22Rv1 (cell line): ENCODE measurements at regions not wholly inside any gene's neighbourhood (a gene's known extent, or its start where the extent isn't known, plus 50 kb on each side); places are given as distances from the start of the nearest gene placed in this dataset.

Experiments
- H3K27ac ChIP-seq: fragments of 450-650 bp; 2 replicates; pipeline ENCODE4 v1.5.1; 2017
- ZFX ChIP-seq: fragments of 450-650 bp; IDR thresholded peaks from 2 replicates; pipeline ENCODE4 v1.6.1; 2017; ENCODE audit warnings: antibody characterized with exemption, borderline replicate concordance
- TF ChIP-seq, protein P1 (sequence below): fragments of 450-650 bp; IDR thresholded peaks from 2 replicates; pipeline ENCODE4 v1.5.1; 2017; ENCODE audit warnings: mild to moderate bottlenecking

DNA sequence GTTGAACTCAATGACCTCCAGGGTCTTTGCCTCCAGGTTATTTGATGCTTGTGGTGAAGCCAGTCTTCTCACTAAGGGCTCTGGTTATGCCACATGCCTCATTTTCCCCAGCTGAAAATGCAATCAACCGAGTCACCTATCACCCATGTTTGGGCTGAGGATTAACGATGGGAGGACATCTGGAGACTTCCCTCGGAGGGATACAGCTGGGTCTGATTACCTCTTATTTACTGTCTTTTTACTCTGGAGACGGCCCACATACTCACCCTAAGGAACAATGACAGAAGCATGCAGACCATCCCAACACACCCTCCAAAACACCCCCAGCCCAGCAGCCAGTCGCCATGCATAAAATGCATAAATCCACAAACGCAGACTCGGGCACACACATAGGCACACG lies 187.4 kb downstream of the OPA1 start:
- no peak for TF ChIP-seq ZFX
- TF ChIP-seq, protein P1, sequence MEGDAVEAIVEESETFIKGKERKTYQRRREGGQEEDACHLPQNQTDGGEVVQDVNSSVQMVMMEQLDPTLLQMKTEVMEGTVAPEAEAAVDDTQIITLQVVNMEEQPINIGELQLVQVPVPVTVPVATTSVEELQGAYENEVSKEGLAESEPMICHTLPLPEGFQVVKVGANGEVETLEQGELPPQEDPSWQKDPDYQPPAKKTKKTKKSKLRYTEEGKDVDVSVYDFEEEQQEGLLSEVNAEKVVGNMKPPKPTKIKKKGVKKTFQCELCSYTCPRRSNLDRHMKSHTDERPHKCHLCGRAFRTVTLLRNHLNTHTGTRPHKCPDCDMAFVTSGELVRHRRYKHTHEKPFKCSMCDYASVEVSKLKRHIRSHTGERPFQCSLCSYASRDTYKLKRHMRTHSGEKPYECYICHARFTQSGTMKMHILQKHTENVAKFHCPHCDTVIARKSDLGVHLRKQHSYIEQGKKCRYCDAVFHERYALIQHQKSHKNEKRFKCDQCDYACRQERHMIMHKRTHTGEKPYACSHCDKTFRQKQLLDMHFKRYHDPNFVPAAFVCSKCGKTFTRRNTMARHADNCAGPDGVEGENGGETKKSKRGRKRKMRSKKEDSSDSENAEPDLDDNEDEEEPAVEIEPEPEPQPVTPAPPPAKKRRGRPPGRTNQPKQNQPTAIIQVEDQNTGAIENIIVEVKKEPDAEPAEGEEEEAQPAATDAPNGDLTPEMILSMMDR, result no peak
- H3K27ac ChIP-seq, result no peak overlapping the region

DNA sequence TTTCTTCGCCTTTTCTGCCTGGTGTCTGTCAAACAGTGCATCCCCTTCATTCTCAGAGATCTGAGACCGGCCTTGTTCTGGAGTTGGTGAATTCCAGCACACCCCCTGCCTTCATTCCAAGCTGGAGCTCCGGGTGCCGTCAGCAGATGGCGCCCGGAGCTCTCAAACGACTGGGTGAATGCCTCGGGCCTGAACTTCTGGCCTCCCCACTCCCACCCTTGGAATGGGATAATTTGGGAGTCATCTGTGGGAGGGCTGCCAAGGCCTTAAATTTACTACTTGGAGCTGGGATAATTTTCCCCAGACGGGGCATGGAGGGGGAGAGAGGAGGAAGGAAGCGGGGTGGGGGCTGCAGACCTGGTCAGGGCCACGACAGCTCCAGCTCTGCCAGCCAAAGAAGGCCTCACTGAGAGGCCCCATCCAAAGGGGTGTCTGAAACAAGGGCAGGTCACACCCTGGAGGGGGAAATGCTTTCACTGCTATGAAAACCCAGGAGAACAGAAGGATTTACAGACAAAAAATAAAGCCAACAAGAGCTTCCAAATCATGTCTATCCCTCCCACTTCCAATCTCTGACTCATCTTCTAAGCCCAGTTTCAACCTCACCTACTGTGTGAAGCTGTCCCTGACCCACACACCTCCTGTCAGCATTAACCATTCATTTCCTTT lies 187.9 kb downstream of the OPA1 start:
- TF ChIP-seq, protein P1, result peak; percentile 85
- no peak for TF ChIP-seq ZFX
- H3K27ac ChIP-seq, result no peak overlapping the region

DNA sequence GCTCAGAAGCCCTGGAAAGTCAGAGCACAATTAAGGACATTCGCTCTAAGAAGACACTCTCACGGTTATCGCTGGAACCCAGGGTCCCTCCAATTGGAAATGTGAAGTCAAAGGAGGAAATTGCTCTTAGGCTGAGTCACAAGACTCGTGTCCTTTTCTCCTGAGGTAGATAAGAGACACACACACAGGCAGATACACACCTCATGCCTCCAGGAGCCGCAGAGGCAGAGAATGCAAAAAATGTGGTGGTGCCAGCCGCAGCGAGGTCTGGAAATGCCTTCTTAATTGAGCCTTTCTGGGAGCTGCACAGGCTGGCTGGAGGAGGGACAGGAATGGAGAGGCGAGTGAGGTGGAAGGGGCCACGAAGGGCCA lies 189.3 kb downstream of the OPA1 start:
- no peak overlapping the region for H3K27ac ChIP-seq
- TF ChIP-seq, protein P1, result no peak
- TF ChIP-seq ZFX, result no peak

DNA sequence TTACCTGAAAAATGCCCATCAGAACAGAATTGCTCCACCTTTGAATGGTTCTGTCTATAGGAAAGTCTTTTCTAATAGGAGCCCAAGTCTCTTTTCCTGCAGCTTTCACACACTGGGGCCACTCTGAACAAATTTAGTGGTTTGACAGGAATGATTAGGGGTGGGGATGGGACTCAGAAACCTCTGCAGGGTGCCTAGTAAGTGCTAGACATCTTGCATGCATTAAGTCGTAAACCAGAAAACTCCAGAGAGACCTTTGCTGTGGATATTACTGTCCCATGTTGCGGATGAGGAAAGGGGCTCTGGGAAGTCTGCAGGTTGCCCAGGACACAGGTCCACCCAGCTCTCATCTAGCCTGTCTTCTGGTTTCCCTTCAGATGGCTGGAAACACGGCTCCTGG lies 189.7 kb downstream of the OPA1 start:
- H3K27ac ChIP-seq, result no peak overlapping the region
- TF ChIP-seq, protein P1, result no peak
- no peak for TF ChIP-seq ZFX

DNA sequence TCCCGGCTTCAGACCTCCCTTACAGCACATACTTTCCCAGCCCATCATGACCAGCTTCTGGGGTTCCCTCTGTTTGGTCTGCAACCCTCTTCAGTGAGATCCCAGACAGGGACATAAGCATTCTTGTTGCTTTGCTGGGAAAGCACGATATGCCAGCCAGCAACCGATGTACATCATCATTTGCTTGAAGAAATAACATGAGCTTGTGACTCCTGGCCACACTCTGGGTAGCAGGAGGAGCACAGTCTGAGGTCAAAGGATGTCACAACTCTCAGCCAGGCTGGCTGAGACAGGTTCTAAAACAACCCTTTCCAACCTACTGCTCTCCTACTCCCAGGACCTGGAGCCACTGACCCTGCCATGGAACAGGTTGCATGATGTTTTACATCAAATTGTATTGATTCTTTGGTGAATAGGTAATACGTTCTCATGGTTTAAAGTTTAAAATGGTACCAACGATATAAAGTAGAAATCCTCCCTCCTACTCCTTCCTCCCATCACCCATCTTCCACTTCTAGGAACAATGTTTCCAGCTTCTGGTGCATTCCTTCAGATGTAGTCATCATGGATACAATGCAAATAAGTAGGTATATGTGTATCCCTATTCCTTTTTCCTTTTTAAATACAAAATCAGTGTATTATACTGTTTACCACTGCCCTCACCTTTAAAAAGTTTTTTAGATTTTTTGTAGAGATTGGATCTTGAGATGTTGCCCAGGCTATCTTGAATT lies 190.3 kb downstream of the OPA1 start:
- H3K27ac ChIP-seq, result no peak overlapping the region
- no peak for TF ChIP-seq ZFX
- TF ChIP-seq, protein P1, result no peak

DNA sequence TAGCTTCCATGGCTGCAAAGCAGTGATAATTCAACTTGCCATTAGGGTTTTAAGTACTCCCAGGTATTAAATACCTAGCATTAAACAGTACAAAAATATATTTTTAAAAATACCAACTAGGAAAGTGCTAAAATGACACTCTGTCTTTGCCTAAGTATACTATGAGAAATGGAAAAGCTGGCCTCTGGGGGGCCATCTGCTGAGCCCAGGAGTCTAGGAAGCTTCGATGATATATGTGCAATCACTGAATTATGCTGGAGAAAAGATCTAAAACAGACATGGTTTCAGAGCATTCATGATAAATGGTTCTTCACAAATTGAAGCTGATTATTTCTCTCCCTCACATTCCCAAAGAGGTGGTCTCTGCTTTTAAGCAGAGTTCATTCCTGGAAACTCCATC lies 191.8 kb downstream of the OPA1 start:
- no peak overlapping the region for H3K27ac ChIP-seq
- TF ChIP-seq, protein P1, result no peak
- no peak for TF ChIP-seq ZFX

DNA sequence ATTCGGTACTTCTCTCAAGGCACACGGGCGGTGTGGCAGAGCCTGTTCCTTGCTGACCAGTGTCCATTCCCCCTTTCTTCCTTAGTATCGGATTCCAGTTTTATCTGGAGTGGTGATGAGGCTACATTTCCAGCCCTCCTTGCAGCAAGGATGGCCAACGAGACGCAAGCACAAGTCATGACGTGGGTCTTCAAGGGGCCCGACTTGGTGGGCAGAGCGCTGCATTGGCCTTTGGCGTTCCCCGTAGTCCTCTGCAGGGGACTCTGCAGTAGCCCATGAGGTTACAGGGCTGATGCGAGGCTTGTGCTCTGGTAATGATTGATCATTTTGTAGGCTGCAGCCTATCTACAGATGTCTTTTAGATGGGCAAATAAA lies 194.5 kb downstream of the OPA1 start:
- no peak overlapping the region for H3K27ac ChIP-seq
- TF ChIP-seq ZFX, result no peak
- TF ChIP-seq, protein P1, result no peak
